ENCODE measurements at regions not wholly inside any gene's neighbourhood (a gene's known extent, or its start where the extent isn't known, plus 50 kb on each side); places are given as distances from the start of the nearest gene placed in this dataset.
"Not testable (repeated sequence)": the region's sequence is repeated elsewhere in the genome, so short reads cannot be mapped to it uniquely, and the experiment has no call there.

DNA sequence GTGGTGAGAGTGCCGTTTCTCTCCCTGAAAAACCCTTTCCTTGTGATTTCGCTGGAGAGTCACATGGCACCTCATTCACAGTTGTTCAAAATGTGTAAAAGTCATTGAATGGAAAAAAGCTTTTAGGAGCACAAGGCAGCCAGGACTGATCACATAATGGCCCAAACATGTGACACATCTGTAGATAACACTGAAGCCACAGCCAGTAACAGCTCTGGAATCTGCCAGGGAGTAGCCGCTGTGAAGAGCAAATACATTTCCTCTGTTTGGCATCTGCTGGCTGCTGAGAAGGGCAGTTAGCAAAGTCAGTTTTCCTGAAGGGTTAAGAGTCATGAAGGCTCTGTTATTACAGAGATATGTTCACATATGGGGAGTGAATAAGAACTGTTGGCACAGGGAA lies 271.8 kb downstream of the NNT start:
- DNase-seq (no peak), ATAC-seq (ENCODE audit: low read depth in 2 of 2) (no peak)
- Mint-ChIP-seq H3K4me3 (no peak overlapping the region), H3K27ac (no peak overlapping the region), H3K9me3 (peaks cover 0 to 6% (median 0%) of the 10 kb centered on the region in 7 donors), H3K4me1 (no peaks in the 10 kb centered on the region), H3K27me3 (no peaks in the 10 kb centered on the region), H3K36me3 (no peaks in the 10 kb centered on the region)

DNA sequence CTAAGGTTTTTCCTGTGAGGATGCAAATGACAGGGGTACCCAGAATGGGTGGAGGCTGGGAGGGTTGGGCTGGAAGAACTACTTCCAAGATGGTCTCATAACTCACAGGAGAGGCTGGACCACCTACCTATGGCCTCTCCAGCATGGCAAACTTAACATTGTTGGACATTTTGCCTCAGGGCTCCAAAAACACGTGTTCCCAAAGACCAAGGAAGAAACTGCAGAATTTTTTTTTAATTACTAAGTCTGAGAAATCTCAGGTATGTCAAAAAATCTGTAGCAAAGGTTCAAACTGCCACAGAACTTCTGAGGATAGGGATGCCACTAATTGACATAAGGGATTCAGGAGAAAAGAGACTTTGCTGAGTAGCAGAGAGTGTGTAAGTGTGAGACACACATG lies 270.8 kb downstream of the NNT start:
- peaks cover 0 to 6% (median 0%) of the 10 kb centered on the region in 7 donors for H3K9me3 Mint-ChIP-seq
- no peaks in the 10 kb centered on the region for H3K27me3 Mint-ChIP-seq
- no peaks in the 10 kb centered on the region for H3K36me3 Mint-ChIP-seq
- no peak overlapping the region for H3K27ac Mint-ChIP-seq
- no peaks in the 10 kb centered on the region for H3K4me1 Mint-ChIP-seq
- ATAC-seq (ENCODE audit: low read depth in 2 of 2) (no peak), DNase-seq (no peak)
- no peak overlapping the region for H3K4me3 Mint-ChIP-seq

DNA sequence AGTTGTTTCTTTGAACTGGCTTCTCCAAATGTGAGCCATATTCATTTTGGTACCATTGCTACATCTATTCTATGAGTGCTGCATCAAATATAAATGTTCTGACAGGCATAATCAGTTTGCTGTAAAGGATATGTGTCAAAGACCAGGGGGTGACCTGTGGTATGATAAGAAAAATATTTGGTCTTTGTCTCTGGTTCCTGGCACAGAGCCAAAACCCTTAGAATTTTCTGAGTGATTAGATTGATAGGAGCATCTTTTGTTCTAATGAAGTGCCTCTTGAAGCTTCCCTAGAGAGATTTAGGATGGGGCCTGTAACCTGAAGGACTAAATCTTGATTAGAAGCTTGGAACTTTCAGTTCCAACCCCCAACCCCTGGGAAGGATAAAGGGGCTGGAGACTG lies 256.3 kb downstream of the NNT start:
- no peaks in the 10 kb centered on the region for H3K27me3 Mint-ChIP-seq
- H3K4me1 Mint-ChIP-seq: no peaks in the 10 kb centered on the region
- DNase-seq (no peak), ATAC-seq (ENCODE audit: low read depth in 2 of 2) (no peak)
- no peaks in the 10 kb centered on the region for H3K36me3 Mint-ChIP-seq
- no peak overlapping the region for H3K4me3 Mint-ChIP-seq
- H3K9me3 Mint-ChIP-seq: peaks cover 0 to 5% (median 3%) of the 10 kb centered on the region in 7 donors
- no peak overlapping the region for H3K27ac Mint-ChIP-seq

DNA sequence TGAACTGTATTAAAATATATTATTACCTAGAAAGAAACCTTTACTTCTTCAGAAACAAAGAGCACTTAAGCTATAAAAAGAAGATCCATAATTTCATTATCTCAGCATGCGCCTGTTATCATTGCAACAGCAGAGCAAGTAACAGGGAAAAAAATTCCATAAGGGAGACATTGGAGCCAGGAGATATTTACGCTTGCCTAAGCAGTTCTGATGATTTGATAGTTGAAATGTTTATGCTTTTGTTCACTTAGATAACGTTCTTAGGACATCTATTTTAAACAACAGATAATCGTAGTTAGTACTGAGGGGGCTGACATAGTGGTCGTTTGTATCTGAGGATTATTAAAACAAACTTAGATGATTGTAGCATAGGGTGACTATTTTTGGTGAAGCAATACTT lies 252.5 kb downstream of the NNT start:
- Mint-ChIP-seq H3K27me3 (no peaks in the 10 kb centered on the region), H3K36me3 (no peaks in the 10 kb centered on the region), H3K27ac (no peak overlapping the region), H3K9me3 (peaks cover 0 to 8% (median 3%) of the 10 kb centered on the region in 7 donors), H3K4me3 (no peak overlapping the region), H3K4me1 (no peaks in the 10 kb centered on the region)
- DNase-seq (no peak), ATAC-seq (ENCODE audit: low read depth in 2 of 2) (no peak)

DNA sequence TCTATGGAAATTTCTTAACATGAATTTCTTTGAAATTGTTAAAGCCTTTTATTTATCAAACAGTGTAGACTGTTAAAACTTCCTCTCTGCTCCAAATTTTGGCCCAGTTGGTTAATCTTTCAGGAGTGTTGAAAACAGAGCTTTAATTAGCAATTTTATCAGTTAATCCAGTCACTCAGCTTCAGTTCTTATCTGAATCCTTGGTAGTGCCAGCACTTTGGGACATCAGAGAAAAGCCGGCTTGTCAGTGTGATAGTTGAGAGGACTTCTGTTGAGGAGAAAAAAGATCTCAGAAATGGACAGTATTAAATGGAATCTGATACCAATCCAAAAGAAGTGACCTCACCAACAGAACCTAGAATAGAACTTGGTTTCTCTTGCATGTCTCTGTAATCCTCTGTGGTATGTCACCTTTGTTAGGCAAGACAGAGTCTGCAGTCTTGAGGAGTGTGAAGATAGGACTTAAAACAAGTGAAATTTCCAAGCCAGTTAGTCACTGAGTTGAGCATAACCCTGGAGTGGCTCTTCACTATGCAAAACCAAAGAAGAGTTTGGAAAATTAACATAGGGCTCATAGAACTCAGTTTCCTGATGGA lies 251.8 kb downstream of the NNT start:
- ATAC-seq (ENCODE audit: low read depth in 2 of 2) (no peak), DNase-seq (no peak)
- Mint-ChIP-seq H3K9me3 (peaks cover 0 to 8% (median 4%) of the 10 kb centered on the region in 7 donors), H3K36me3 (no peaks in the 10 kb centered on the region), H3K27me3 (no peaks in the 10 kb centered on the region), H3K4me1 (no peaks in the 10 kb centered on the region), H3K27ac (no peak overlapping the region), H3K4me3 (no peak overlapping the region)

DNA sequence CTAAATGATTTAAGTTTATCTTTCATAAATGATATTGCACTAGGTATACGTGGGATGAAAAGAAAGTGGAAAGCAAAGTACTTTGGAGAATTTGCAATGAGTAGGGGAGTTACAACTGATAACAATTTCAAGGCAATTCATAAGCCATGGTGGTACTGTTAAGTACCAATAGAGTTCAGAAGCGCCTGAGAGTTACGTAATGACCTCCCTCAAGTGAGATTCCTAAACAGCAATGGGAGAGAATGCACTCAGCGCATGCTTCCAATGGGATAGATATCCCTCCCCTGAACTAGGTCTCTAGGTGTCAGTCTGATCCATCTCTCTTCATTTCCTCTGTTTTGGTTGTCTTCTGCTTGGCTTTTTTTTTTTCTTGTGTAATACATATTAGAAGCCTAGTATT lies 249.3 kb downstream of the NNT start:
- ATAC-seq (ENCODE audit: low read depth in 2 of 2) (no peak), DNase-seq (no peak)
- no peak overlapping the region for H3K27ac Mint-ChIP-seq
- no peak overlapping the region for H3K4me3 Mint-ChIP-seq
- no peaks in the 10 kb centered on the region for H3K4me1 Mint-ChIP-seq
- H3K9me3 Mint-ChIP-seq: peaks cover 0 to 8% (median 4%) of the 10 kb centered on the region in 7 donors
- H3K27me3 Mint-ChIP-seq: no peaks in the 10 kb centered on the region
- no peaks in the 10 kb centered on the region for H3K36me3 Mint-ChIP-seq

DNA sequence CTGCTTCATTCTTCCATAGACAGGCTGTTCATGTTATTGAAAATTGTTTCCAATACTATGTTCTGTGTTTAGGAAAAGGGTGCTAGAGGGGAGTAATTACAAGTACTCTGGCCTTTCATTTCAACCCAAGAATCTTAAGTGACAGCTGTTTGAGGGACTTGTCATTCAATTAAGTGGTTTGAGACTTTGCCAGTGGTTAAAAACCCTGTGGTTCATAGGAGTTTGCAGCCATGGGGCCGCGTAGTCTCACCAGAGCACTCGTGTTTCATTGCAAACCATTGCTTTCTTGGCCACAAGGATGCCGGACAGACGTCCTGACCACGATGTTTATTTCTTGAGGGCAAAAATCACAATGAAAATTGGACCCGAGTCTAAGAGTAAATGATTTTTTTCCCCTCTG lies 248.8 kb downstream of the NNT start:
- DNase-seq (no peak), ATAC-seq (ENCODE audit: low read depth in 2 of 2) (no peak)
- peaks cover 0 to 8% (median 4%) of the 10 kb centered on the region in 7 donors for H3K9me3 Mint-ChIP-seq
- no peak overlapping the region for H3K4me3 Mint-ChIP-seq
- no peak overlapping the region for H3K27ac Mint-ChIP-seq
- no peaks in the 10 kb centered on the region for H3K27me3 Mint-ChIP-seq
- H3K4me1 Mint-ChIP-seq: no peaks in the 10 kb centered on the region
- no peaks in the 10 kb centered on the region for H3K36me3 Mint-ChIP-seq

DNA sequence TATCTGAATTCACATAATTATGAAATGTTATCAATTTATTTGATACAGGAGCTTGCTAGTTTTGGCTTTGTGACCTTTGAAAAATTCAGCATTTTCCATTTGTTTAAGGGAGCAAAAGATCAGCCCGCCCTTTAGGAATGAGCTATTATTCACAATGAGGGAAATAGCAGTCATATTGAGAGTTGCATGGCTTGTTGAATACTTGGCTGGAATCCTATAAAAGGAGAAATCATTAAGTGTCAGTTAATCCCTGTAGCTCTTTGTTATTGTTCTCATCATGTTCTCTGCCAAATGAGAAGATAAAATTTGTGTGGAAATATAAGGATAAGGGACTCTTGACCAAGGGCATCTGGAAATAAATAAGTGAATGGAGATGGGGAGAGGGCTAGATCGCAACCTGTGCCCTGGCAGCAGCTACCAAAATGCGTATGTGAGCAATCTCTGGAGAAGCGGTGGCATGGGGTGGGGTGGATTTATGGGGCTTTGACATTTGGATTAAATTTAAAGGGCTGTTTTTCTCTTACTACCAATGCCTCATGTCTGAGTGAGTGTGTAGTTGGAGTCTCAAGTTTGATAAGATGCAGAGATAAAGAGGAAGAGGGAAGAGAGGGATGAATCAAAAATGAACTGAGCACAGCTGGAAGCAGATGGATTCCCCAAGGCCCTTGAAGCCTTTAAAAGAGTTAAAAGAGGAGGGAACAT lies 237.6 kb downstream of the NNT start:
- Mint-ChIP-seq H3K27ac (no peak overlapping the region), H3K27me3 (no peaks in the 10 kb centered on the region), H3K4me3 (no peak overlapping the region), H3K36me3 (no peaks in the 10 kb centered on the region), H3K9me3 (peaks cover 0 to 8% (median 2%) of the 10 kb centered on the region in 7 donors), H3K4me1 (no peaks in the 10 kb centered on the region)
- ATAC-seq (ENCODE audit: low read depth in 2 of 2): no peak
- no peak for DNase-seq

DNA sequence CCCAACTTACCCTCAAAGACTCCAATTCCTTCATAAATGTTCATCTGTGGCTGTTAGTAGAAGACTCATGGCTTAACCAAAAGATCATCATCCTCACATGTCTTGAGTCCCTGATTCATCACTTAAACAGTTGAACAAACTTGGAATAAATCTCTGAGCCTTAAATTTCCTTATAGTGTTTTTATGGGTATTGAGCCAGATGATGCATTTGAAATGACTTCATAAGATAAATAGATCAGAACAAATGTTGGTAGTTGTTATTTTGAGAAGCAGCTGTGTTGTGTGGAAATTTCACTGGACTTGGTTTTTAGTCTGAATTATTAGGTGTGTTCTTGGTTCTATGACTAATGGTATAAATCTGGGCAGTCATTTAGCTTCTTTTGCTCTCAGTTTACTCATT lies 236.2 kb downstream of the NNT start:
- DNase-seq: no peak
- Mint-ChIP-seq H3K27ac (no peak overlapping the region), H3K27me3 (no peaks in the 10 kb centered on the region), H3K9me3 (peaks cover 0 to 8% (median 2%) of the 10 kb centered on the region in 7 donors), H3K4me1 (no peaks in the 10 kb centered on the region), H3K36me3 (no peaks in the 10 kb centered on the region), H3K4me3 (no peak overlapping the region)
- no peak for ATAC-seq (ENCODE audit: low read depth in 2 of 2)

DNA sequence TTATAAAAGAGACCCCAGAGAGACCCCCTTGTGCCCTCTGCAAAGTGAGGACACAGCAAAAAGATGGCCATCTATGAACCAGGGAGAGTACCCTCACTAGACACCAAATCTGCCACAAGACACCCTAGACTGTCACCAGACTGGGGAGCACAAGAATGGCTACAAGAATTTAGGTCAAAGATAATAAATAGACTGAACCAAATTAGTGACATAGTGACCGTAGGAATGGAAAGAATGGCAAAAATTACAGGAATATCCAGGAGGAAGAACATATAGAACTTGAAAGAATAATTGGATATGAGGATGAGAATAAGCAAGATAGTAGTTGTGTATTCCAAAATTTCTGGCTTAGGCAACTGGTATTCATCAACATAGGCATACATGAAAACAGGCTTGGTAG lies 235.0 kb downstream of the NNT start:
- DNase-seq: no peak
- H3K36me3 Mint-ChIP-seq: no peaks in the 10 kb centered on the region
- H3K9me3 Mint-ChIP-seq: peaks cover 0 to 7% (median 2%) of the 10 kb centered on the region in 7 donors
- ATAC-seq (ENCODE audit: low read depth in 2 of 2): no peak
- H3K4me3 Mint-ChIP-seq: no peak overlapping the region
- H3K27me3 Mint-ChIP-seq: no peaks in the 10 kb centered on the region
- no peaks in the 10 kb centered on the region for H3K4me1 Mint-ChIP-seq
- H3K27ac Mint-ChIP-seq: no peak overlapping the region

DNA sequence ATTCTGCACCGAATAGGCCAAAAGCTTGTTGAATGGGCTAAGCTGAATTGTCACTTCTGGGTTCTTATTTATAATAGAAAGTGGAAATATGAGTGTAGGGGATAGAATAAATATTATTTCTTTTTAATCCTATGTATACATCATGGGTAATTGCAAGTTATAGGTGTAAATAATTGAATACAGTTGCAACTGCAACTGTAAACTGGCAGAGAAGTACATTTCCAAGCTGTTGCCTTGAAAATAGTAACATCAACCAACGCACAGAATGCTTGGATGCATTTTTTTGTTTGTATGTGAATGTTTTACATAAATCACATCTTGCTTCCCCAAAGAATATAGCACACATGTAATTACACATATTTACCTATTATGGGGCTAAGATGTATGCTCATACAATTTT lies 234.1 kb downstream of the NNT start:
- peaks cover 0 to 4% (median 0%) of the 10 kb centered on the region in 7 donors for H3K9me3 Mint-ChIP-seq
- no peak for ATAC-seq (ENCODE audit: low read depth in 2 of 2)

DNA sequence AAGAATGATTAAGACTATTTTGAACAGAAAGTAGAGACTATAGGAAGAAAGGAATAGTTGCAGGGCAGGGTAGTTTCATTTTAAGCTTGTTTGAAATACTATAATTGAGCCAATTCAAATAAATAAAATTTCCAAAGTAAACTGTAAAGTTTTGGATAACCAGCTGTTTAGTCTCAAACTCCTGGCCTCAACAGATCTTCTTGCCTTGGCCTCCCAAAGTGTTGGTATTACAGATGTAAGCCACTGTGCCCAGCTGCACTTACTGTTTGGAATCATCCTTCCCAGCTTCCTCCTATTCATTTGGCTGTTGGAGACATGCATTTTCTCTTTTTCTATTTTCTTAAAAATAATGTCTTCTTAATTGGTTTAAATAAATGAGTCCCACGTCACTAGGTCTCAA lies 231.0 kb downstream of the NNT start:
- ATAC-seq (ENCODE audit: low read depth in 2 of 2) (no peak), DNase-seq (no peak)
- H3K27me3 Mint-ChIP-seq: no peaks in the 10 kb centered on the region
- no peak overlapping the region for H3K4me3 Mint-ChIP-seq
- no peak overlapping the region for H3K27ac Mint-ChIP-seq
- peaks cover 2 to 12% (median 5%) of the 10 kb centered on the region in 7 donors for H3K9me3 Mint-ChIP-seq
- H3K4me1 Mint-ChIP-seq: no peaks in the 10 kb centered on the region
- peaks cover 0 to 8% of the 10 kb centered on the region in 2 donors for H3K36me3 Mint-ChIP-seq

More for the DNA sequence above, 234.1 kb downstream of the NNT start:
- Mint-ChIP-seq H3K27ac (no peak overlapping the region), H3K27me3 (no peaks in the 10 kb centered on the region), H3K4me1 (no peaks in the 10 kb centered on the region), H3K36me3 (no peaks in the 10 kb centered on the region), H3K4me3 (no peak overlapping the region)
- DNase-seq: no peak

DNA sequence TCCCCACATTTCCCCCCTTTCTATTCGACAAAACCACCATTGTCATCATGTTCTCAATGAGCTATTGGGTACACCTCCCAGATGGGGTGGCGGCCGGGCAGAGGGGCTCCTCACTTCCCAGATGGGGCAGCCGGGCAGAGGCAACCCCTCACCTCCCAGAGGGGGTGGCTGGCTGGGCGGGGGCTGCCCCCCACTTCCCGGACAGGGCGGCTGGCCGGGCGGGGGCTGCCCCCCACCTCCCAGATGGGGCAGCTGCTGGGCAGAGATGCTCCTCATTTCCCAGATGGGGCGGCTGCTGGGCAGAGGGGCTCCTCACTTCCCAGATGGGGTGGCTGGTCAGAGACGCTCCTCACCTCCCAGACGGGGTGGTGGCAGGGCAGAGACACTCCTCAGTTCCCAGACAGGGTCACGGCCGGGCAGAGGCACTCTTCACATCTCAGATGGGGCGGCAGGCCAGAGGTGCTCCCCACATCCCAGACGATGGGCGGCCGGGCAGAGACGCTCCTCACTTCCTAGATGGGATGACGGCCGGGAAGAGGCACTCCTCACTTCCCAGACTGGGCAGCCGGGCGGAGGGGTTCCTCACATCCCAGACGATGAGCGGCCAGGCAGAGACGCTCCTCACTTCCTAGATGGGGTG lies 221.5 kb downstream of the NNT start:
- H3K27me3 Mint-ChIP-seq; DNase-seq; ATAC-seq (ENCODE audit: low read depth in 2 of 2); H3K4me3 Mint-ChIP-seq; H3K36me3 Mint-ChIP-seq; H3K4me1 Mint-ChIP-seq; H3K27ac Mint-ChIP-seq: not testable (repeated sequence)
- peaks cover 6 to 41% (median 23%) of the 10 kb centered on the region in 7 donors for H3K9me3 Mint-ChIP-seq

DNA sequence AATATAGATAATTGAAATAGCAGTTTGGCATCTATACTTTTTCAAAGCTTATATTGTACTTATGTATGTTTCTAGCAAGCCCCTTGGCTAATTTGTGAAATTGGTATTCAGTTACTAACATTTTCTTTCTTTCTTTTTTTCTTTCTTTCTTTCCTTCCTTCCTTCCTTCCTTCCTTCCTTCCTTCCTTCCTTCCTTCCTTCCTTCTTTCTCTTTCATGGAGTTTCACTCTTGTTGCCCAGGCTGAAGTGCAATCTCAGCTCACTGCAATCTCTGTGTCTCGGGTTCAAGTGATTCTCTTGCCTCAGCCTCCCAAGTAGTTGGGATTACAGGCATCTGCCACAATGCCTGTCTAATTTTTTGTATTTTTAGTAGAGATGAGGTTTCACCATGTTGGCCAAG lies 215.4 kb downstream of the NNT start:
- not testable (repeated sequence) for H3K4me1 Mint-ChIP-seq; H3K27ac Mint-ChIP-seq; DNase-seq; ATAC-seq (ENCODE audit: low read depth in 2 of 2); H3K4me3 Mint-ChIP-seq; H3K27me3 Mint-ChIP-seq; H3K36me3 Mint-ChIP-seq
- peaks cover 8 to 48% (median 23%) of the 10 kb centered on the region in 7 donors for H3K9me3 Mint-ChIP-seq

Measured in naive B cell (primary cell).